Lung (tissue), 11 donors: ENCODE measurements at regions not wholly inside any gene's neighbourhood (a gene's known extent, or its start where the extent isn't known, plus 50 kb on each side); places are given as distances from the start of the nearest gene placed in this dataset.

Source experiments
- ATAC-seq: fragments of 200-7000 bp; cut with Tn5 transposase; one replicate; pipeline ENCODE4 v1.9.1; 2020; ENCODE audit warnings: moderate number of reproducible peaks; ENCODE audit not compliant: insufficient read depth, low FRiP score
- DNase-seq, 3 donors: peaks; one replicate each; pipeline ENCODE4 v3.0.0-alpha.2; 2013 to 2017
- H3K27ac ChIP-seq, 2 donors: one replicate each; pipeline ENCODE4 v1.5.1; 2013; ENCODE audit warnings: mild to moderate bottlenecking in 2 of 2, moderate library complexity in 2 of 2, control low read depth in 1 of 2, inconsistent platforms in 1 of 2, low read depth in 1 of 2, low read length in 1 of 2
- H3K27me3 ChIP-seq, 3 donors: one replicate each; pipeline ENCODE4 v1.5.1; 2013; ENCODE audit warnings: low read length in 2 of 3; ENCODE audit not compliant: control insufficient read depth in 3 of 3, insufficient read depth in 3 of 3
- H3K36me3 ChIP-seq, 4 donors: one replicate each; pipeline ENCODE4 v1.5.1; 2013; ENCODE audit warnings: low read length in 4 of 4, mild to moderate bottlenecking in 1 of 4, moderate library complexity in 1 of 4; ENCODE audit not compliant: control insufficient read depth in 4 of 4, insufficient read depth in 4 of 4
- H3K4me1 ChIP-seq, 5 donors: one replicate each; pipeline ENCODE4 v1.5.1; 2013; ENCODE audit warnings: low read length in 5 of 5, mild to moderate bottlenecking in 2 of 5, moderate library complexity in 1 of 5; ENCODE audit not compliant: control insufficient read depth in 5 of 5, insufficient read depth in 5 of 5
- H3K4me3 ChIP-seq: one replicate; pipeline ENCODE4 v1.5.1; 2013; ENCODE audit warnings: mild to moderate bottlenecking, control low read depth, moderate library complexity
- H3K9ac ChIP-seq, 2 donors: one replicate each; pipeline ENCODE4 v1.5.1; 2013; ENCODE audit warnings: low read length in 2 of 2, control low read depth in 1 of 2; ENCODE audit not compliant: insufficient read depth in 1 of 2
- H3K9me3 ChIP-seq, 4 donors: one replicate each; pipeline ENCODE4 v1.5.1; 2013; ENCODE audit warnings: low read length in 3 of 4, mild to moderate bottlenecking in 1 of 4, moderate library complexity in 1 of 4; ENCODE audit not compliant: control insufficient read depth in 4 of 4, insufficient read depth in 3 of 4
- CTCF ChIP-seq: IDR thresholded peaks from 2 replicates; pipeline ENCODE4 v1.5.1; 2012; ENCODE audit warnings: mild to moderate bottlenecking; ENCODE audit errors: control extremely low read depth, extremely low read depth
- WGBS, 2 donors: extraction: QIAGEN DNeasy Blood & Tissue Kit; methylation state at CpG; one replicate each; pipeline ENCODE4 v1.1.7; 2013; 5-methylcytosine and 5-hydroxymethylcytosine counted together
- donor health status: control.
- donor health status: control.
- donor health status: Bipolar disorder and iron deficiency.
- donor health status: healthy.
- donor health status: DM: yes; HTN: yes; CAD: no.

- ATAC-seq (no peak), DNase-seq (peak in 1 of 3 donors; percentile 12)
- H3K27me3 ChIP-seq: no peaks in the 10 kb centered on the region
- peaks cover 0 to 6% (median 0%) of the 10 kb centered on the region in 5 donors for H3K4me1 ChIP-seq
- H3K9me3 ChIP-seq: no peaks in the 10 kb centered on the region
- no peak overlapping the region for H3K4me3 ChIP-seq
- 62 to 63% methylated on average over 5 of the region's 5 CpGs for whole genome bisulfite sequencing, 2 donors
- H3K9ac ChIP-seq: no peak overlapping the region
- no peak for TF ChIP-seq CTCF
- no peaks in the 10 kb centered on the region for H3K36me3 ChIP-seq
- H3K27ac ChIP-seq: no peak overlapping the region
These were observed 694.9 kb upstream of the ID4 start for GRCh38 chr6:19142275-19142674.

GRCh38 chr6:19150307-19150706, 686.9 kb upstream of the ID4 start:
- 82 to 85% methylated on average over 3 of the region's 3 CpGs for WGBS, 2 donors
- TF ChIP-seq CTCF: no peak
- H3K4me3 ChIP-seq: no peak overlapping the region

GRCh38 chr6:19153270-19153980, 683.7 kb upstream of the ID4 start:
- 75 to 87% methylated on average over 7 of the region's 7 CpGs for WGBS, 2 donors
- no peak for TF ChIP-seq CTCF
- peaks cover 0 to 3% (median 0%) of the 10 kb centered on the region in 5 donors for H3K4me1 ChIP-seq
- H3K27ac ChIP-seq: no peak overlapping the region
- H3K27me3 ChIP-seq: no peaks in the 10 kb centered on the region
- no peak for DNase-seq
- no peaks in the 10 kb centered on the region for H3K36me3 ChIP-seq
- no peak for ATAC-seq
- no peak overlapping the region for H3K9ac ChIP-seq
- H3K4me3 ChIP-seq: no peak overlapping the region
- no peaks in the 10 kb centered on the region for H3K9me3 ChIP-seq

More at GRCh38 chr6:19150307-19150706, 686.9 kb upstream of the ID4 start:
- Histone ChIP-seq H3K36me3 (no peaks in the 10 kb centered on the region), H3K27me3 (no peaks in the 10 kb centered on the region), H3K9me3 (no peaks in the 10 kb centered on the region), H3K9ac (no peak overlapping the region), H3K4me1 (peaks cover 0 to 7% (median 0%) of the 10 kb centered on the region in 5 donors), H3K27ac (no peak overlapping the region)
- DNase-seq (no peak), ATAC-seq (no peak)

GRCh38 chr6:19153981-19154295, 683.2 kb upstream of the ID4 start:
- Histone ChIP-seq H3K36me3 (no peaks in the 10 kb centered on the region), H3K9ac (no peak overlapping the region), H3K27ac (peak overlapping the region in 1 of 2 donors; percentile 11), H3K9me3 (no peaks in the 10 kb centered on the region), H3K4me3 (no peak overlapping the region), H3K4me1 (peaks cover 0 to 3% (median 0%) of the 10 kb centered on the region in 5 donors), H3K27me3 (no peaks in the 10 kb centered on the region)
- 83 to 88% methylated on average over 1 of the region's 1 CpG for WGBS, 2 donors
- ATAC-seq (no peak), DNase-seq (no peak)
- no peak for TF ChIP-seq CTCF
